Suppressor macrophage (primary cell): ENCODE measurements at regions not wholly inside any gene's neighbourhood (a gene's known extent, or its start where the extent isn't known, plus 50 kb on each side); places are given as distances from the start of the nearest gene placed in this dataset.
A peak's percentile ranks its signal among the peaks of the same experiment; 100 is the strongest.

ENCODE experiments used
- DNase-seq, 4 experiments: peaks; one replicate each; pipeline ENCODE4 v3.0.0-alpha.2; 2020 to 2022

DNA sequence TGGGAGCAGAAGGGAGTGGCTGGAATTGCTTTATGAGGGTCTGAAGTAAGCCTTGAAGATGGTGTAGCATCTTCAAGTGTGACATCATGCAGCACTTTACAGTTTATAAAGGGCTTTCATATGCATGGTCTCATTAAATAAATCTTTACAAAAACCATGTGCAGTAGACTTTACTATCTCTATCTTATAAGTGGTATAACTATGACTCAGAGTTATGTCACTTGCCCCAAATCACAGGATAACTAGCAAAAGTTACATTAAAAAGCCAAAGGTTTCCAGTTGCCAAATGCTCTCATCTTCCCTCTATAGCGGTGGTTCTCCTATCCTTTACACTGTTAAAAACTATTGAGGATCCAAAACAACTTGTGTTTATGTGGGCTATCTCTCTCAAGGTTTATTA lies 687.7 kb upstream of the MARCKS start:
- no peak for DNase-seq

DNA sequence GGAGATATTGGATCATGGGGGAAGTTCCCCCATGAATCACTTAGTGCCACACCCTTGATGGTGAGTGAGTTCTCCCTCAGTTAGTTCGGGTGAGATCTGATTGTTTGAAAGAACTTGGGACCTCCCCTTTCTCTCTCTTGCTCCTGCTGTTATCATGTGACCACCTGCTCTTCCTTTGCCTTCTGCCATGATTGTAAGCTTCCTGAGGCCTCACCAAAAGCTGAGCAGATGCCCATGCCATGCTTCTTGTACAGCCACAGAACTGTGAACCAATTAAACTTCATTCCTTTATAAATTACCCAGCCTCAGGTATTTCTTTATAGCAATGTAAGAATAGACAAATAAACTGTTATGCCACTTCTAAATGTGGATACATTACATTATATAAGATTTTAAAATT lies 686.7 kb upstream of the MARCKS start:
- DNase-seq = no peak

DNA sequence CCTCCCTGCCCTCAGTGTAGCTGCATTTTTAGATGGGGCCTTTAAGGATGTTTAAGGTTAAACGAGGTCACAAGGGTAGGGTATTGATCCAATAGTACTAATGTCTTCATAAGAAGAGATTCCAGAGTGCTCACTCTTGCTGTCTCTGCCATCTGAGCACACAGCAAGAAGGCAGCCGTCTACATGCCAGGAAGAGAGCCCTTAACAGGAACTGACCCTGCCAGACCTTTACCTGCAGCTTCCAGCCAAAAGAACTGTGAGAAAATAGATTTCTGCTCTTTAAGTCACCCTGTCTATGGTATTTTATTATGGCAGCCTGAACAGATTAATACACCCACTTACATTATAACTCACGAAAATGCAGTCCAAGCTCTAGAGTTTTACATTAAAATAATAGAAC lies 685.3 kb upstream of the MARCKS start:
- DNase-seq = no peak

DNA sequence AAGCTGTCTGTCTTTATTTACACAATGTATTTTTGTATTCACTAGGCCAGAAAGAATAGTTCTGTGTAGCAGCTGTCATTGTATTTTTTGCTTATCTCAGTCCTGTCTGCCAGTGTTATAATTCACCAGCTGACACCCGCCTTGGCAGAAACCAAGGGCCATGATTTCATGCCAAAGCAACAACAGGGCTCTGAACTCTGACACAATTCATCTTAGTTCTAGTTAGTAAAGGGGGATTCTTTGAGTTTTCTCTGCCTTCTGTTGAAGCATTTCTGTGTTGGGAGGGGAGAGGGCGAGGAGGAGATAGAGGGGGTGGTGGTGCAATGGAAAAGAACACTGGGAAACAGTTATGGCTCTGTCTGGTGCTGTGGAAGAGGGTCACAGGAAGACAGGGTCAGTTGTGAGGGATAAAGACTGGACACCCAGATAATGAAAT lies 684.6 kb upstream of the MARCKS start:
- no peak for DNase-seq

DNA sequence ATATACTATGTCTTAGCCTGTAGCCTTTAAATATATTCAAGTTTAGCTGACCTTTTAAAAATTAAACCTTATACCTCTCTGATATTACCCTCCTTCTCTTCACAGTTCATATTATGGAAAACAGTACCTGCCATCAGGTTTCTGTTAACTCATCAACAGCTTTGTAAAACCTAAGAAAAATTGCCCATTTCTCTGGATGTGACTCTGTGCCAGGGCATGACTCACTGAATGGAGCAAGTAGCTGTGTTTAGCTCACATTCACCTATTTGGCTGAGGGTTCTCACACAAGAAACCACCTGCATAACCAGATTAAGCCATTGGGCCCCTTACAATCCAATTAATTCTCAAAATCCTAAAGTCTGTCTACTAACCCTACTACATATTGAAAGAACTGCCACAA lies 678.8 kb upstream of the MARCKS start:
- DNase-seq = no peak

DNA sequence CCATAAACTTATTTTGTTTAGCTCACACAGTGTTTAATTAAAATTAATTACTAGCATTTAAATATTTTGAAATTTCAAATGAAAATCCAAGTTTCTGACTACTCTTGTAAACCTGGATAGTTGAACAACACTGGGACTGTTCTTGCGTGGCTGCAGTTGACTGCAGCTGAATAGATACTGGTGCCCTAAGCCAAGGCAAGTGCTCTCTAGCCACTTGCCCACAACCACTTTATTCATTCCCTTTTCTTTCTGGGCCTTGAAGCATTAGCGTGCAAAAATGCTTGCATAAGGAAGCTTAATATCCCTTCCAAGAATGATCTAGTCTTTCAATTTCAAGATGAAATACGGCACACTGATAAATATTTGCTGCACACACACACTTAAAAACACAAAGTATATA lies 676.0 kb upstream of the MARCKS start:
- no peak for DNase-seq

DNA sequence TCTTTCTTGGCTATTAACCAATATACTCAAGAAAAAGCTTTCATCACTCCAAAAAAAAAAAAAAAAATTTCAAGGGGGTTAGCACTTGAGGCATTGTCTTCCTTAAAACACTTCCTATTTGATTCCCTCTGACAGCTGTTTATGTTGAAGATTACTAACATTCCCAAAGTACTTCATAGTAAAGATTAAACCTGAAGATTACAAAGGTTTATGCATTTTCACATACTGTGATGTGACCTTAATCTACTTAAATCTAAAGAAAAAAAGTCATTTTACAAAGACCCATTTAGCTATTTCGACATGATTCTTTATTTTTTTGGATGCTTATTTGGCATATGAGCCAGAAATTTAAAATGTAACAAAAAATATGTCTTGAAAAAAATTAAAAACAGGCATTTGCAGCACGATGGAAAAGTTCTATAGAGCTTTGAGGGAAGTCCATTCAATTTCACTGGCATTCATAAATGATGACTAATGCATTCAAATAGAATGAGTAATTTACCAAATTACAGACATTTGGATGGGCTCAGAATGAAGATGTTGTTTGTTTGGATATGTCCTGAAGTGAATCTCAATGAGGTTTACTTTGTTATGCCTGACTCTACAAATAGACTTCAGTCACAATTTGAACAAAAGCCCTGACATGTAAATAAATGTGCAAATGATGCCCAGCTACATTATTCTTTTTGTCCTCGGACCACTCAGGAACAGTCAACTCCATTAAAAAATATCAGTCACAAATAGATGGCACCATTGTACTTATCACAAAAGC lies 674.6 kb upstream of the MARCKS start:
- DNase-seq = no peak

DNA sequence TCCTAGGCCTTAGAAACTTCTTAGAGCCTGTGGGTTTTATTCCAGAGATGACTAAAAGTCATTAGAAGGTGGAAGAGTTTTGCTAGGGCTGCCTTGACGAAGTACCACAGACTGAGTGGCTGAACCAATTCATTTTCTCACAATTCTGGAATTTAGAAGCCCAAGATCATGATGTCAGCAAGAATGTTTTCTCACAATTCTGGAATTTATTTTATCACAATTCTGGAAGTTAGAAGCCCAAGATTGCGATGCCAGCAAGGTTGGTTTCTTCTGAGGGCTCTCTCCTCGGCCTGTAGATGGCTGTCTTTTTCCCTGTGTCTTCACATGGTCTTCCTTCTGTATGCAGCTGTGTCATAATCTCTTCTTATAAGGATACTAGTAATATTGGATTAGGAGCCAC lies 672.9 kb upstream of the MARCKS start:
- DNase-seq = no peak

DNA sequence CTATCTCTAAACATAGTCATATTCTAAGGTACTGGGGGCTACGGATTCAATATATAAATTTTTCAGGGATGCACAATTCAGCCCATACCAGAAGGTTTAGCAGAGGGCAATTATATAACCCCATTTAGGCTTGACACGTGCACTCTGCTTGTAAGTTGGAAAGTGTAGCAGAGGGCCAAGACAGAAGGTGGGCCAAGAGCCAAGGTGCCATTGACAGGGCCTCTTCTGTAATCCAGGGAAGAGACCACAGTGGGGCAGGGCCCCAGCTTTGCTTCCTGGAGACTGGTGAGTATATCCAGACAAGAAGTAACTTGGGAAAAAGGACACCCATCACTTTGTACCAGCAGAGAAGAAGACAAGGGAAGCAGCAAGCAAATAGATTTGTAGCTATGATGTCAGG lies 672.4 kb upstream of the MARCKS start:
- no peak for DNase-seq

DNA sequence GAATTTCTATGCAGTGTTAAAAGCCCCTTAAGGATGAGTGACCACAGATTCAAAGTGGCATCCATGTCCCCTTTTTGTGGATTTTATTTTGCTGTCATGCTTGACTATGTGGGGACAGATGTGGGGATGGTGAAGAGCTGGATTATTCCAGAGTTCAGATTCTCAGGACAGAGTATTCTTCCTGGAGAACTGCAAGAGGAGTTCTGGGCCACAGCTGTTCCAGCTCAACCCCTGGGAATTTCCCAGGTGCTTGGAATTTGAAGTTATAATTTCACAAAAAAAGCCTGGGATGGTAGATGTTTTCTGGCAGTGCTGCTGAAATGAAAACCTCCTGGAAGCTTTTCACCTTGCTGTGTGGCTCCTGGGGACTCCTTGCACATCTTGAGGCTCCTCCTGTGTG lies 671.8 kb upstream of the MARCKS start:
- no peak for DNase-seq

DNA sequence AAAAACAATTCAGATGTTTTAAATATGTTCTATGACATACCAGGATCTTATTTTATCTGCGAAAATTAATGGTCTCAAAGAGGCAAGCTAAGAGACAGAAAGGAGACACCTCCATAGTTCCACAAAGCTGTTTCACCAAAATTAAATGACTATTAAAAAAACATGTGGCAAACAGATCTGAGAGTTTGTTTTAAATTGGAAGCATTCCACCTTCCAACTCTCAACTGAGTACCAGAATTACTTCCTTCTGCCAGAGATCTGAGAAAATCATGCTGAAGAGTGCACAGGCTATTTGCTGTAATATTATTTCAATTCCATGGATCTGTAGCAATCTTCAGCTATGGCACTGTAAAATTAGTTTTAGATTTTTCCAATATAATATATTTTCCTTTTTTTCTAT lies 669.5 kb upstream of the MARCKS start:
- no peak for DNase-seq

DNA sequence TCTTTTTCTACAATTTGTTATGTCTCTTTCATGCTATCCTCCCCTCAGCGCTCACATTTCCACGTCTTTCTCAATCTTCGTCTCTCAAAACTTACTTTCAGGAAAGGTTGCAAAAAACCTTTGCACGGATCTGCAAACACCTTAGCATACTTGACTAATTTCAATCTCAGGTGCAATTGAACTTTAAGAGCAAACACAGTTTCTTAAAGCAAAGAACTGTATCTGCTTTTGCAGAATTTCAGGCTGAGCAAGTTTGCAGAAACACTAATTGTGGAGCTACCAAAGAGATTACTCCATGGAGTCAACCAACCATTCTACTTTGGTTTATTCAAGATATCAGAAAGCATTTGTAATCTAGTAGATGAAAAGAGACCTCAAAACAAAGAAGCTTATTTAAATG lies 668.2 kb upstream of the MARCKS start:
- no peak for DNase-seq

DNA sequence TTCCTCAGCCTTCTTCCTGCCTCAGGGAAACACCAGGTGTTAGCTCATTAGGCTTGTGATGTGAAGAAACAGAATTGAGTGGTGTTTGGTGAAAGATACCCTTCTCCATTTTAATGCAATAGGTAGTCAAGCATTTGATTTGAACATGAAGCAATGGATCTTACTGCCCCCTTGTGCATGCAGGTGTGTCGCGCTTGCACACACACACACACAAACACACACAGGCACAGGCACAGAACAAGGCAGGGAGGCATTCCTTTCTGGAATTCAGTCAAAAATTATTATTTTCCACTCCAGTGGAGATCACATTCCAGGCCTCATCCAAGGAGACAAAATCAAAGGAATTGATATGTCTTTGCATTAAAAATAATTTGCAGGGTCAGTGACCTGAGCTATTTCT lies 667.0 kb upstream of the MARCKS start:
- no peak for DNase-seq

DNA sequence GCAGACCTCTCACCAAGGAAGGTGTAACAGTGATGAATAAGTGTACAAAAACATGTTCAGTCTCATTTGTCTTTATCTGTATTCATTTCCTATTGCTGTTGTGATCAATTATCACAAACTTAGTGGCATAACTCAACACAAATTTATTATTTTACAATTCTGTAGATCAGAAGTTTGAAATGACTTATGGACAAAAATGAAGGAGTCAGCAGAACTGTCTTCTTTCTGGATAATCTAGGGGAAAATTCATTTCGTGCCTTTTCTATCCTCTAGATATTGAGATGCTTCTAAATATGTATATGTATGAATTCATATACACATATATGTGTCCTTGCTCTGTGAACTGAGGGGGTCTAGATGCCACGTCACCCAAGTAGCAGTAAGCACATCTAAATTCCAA lies 663.1 kb upstream of the MARCKS start:
- DNase-seq = no peak

DNA sequence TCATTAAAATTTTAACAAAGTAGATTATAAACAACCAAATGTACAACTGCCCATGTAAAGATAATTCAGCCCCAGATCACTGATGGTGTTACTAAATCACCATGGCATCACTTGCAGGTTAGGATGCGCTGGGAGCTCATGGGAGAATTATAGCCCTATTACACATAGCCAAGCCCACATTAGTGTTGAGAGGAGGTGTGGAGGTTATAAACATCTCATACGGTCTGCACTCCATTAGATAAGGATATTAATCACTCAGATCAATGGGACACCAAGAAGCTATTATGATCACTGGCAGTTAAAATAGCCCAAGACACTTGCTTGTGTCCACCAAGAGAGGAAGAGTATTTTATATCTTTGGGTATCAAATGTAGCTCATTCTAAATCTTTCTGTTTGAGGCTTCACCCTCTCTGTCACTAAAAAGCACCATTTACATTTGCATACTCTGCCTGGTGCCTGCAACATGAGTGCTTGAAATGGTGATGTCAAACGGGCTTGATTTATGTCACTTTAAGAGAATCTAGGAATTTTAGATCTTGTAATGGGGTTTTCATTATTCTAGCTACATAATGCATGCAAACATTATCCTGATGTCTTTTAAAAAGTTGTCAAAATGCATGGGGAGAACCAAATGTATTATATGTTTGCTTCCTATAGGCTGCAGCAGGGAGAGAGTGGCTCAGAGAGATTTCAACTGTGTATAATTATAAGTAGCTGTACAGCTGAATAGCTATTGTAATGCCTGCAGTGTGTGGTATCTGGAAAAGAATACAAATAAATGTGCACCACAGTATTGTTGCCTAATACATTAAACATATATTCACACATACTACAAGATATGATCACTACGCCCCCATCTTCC lies 654.1 kb upstream of the MARCKS start:
- no peak for DNase-seq

DNA sequence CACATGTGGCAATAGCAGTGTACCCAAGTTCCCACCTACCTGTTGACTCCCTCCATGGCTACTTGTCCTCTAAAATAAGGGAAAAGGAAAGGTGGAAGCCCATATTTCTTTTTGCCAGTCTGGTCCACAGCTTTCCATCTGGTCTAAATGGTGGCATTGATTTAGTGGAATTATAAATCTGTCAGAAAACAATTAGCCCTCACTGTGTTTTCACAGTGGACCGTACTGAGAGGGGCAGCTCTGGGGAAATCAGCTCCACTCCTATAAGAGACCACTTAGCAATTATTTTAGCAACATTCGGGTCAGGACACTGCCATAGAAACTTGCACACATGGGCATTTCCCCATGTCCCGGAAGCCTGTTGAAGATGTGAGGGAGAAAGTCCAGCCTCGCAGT lies 653.4 kb upstream of the MARCKS start:
- no peak for DNase-seq

DNA sequence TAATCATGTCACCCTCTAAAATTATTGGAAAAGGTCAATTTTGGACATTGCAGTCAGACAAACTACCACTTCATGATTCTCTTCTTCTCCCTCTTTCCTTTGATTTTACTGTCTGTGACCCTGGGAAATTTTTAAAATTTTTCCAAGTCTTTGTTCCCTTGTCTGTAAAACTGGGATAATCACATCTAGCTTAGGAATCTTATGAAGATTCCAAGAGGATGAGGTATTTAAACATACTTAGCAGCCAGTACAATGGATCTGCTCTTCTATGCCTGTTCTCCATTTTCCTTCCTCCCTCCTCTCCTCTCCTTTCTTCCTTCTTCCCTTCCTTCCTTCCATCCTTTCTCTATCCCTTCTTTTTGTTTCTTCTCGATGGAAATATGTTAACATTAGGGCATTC lies 651.6 kb upstream of the MARCKS start:
- DNase-seq = no peak

DNA sequence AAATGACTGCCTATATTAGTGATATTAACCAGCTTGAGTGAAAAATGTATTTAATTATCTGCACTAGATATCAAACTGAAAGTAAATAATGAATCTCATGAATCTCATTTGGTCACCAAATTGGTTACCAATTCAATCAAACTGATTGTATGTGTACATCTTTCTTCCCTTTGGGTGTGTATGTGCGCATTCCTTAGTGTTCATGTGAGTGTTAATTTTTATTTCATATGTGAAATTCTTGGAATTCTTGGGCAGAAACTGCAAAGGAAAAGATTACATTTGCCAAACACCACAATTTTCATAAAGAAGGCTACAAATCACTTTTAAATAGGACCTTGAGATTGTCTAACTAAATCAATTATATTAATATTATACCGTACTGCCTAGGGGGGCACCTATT lies 648.4 kb upstream of the MARCKS start:
- DNase-seq = no peak

DNA sequence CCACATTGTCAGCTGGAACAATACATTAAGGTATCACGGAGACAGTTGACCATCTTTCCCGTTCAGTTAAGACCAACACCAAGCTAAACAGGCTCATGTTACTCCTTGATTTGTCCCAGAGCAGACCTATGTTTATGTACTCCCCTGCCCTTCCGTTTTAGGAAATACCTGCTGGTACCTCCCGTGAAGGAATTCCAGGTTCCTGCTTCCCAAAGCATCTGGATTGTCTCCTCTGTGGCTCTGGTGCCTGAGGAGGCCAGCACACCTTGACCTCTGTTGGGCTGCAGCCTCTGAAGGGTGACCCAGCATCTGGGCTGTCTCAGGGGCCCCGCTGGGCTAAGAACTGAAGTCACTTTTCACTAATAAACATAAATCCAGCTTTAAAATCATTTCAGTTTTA lies 647.8 kb upstream of the MARCKS start:
- DNase-seq = no peak

DNA sequence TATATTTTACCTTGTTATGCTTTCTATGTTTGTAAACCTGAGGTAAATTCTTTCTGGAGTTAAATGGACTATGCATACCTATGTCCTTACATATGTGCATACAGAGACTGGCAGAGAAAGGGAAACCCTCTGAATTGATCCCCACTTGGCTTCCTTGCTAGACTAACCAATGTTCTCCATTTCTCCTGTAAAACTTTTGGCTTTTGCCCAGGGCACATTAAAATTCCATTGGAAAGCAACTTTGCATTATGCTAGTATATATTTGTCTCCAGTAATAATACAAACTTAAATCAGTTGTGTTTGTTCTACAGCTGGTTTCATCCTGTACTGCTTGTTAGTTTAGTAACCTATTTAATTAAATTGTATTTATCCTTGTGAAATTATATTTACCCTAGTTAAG lies 646.0 kb upstream of the MARCKS start:
- DNase-seq = no peak

DNA sequence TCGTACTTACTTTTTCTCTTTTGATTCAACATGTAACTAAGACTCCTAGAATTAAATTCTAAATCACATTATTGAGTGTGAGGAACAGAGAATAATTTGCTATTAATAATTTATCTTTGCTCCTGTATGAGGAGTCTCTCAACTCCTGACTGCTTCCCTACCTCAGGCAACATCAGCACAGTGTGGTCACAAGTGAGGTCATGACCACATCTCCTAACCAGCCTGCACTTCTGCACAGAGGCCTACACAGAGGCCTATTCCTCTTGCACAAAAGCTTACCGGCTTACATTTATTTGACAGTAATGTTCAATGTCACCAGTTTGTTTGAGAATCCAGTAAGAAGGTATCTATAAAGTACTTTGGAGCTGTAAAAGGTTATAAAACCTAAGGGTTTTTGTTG lies 637.4 kb upstream of the MARCKS start:
- DNase-seq = peak in 1 of 4 experiments; percentile 7

DNA sequence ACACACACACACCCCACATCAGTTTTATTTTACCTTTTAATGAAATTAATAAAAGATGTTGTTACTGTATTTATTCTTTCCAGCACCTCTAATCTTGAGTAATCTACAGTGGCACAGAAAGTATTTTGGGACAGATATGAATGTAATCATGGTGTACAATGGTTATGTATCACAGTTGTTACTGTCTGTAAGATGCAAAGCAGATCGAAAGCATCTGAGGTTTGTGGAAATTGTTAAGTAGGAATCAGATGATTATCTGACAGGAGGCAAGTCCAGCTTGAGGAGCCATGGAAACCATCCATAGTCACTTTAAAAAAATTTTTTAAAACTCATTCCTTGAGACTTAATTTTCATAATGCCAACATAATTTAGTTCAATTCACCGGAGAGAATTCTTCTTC lies 636.3 kb upstream of the MARCKS start:
- DNase-seq = no peak

DNA sequence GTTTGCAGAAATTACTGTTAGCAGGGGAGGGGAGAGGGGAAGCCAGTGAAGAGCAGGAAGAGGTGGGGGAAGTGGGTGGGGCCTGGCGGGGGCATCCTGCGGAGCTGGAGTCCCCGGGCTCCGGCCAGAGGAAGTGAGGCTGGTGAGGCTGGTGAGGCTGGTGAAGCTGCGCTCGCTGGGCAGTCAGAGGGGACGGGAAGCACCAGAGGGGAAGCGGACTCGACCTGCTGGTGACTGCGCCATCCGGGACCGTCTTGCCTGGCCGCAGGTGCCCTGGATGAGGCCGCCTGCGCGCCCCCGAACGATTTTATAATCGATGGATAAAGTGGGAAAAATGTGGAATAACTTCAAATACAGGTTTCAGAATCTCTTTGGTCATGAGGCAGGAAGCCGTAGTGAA lies 635.3 kb upstream of the MARCKS start:
- DNase-seq = no peak

DNA sequence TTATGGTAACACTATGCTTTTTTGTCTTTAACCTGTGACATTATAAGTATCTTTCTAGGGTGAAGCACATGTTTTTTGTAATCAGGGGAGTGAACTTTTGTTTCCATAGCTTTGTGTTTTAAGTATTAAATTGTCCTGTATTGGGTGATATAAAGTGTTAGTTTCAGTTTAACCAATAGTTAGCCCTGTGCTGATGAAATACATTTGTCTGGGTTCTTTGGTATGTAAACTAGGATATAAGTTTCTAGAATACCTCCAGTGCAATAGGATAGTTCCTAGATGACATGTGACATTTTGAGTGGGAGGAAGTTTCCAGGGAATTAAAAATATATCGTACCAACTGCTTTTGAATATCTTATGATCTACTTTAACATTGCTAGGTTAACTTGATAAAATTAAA lies 611.0 kb upstream of the MARCKS start:
- no peak for DNase-seq
